HepG2 (cell line): ENCODE measurements at regions not wholly inside any gene's neighbourhood (a gene's known extent, or its start where the extent isn't known, plus 50 kb on each side); places are given as distances from the start of the nearest gene placed in this dataset.

Experiments
- ATAC-seq: fragments of 200-7000 bp; cut with Tn5 transposase; 3 replicates; pipeline ENCODE4 v1.9.1; 2020; ENCODE audit warnings: mild to moderate bottlenecking, moderate library complexity
- BruUV-seq: library from RNA; stranded (reverse); fragments of 400-500 nt; replicated peaks from 2 replicates; lab custom pipeline; 2021; lab: Mats Ljungman, UMichigan
- CTCF ChIA-PET: fragments of 300-600 bp; formaldehyde crosslinking; extraction: SDS; loops from one replicate; lab custom pipeline; 2021; ENCODE audit warnings: low total read pairs, inconsistent platforms, low intra/inter-chr PET ratio; lab: Yijun Ruan, JAX
- POLR2A ChIA-PET: fragments of 350-600 bp; sonication (Branson Sonifier 250); formaldehyde crosslinking; loops from one replicate; lab custom pipeline; 2020; ENCODE audit warnings: antibody characterized with exemption, inconsistent platforms; lab: Yijun Ruan, JAX
- DNase-seq: peaks from one replicate; pipeline ENCODE4 v3.0.0-alpha.2; 2015; ENCODE audit warnings: low spot score
- FAIRE-seq: peaks from 3 replicates; lab custom pipeline; 2011; peaks lifted over from hg19 to GRCh38; lab: Jason Lieb, UNC
- H2AFZ ChIP-seq: one replicate; pipeline ENCODE4 v1.6.1; 2011; ENCODE audit warnings: low read length, inconsistent platforms
- H3K27ac ChIP-seq: fragments of 300-600 bp; 3 replicates; pipeline ENCODE4 v1.8.0; 2011; ENCODE audit warnings: mixed run types, mild to moderate bottlenecking, mixed read lengths, low read length, inconsistent platforms; ENCODE audit not compliant: insufficient read depth; ENCODE audit errors: extremely low read length
- H3K27me3 ChIP-seq, 2 experiments: fragments of 200-600 bp in 1 of 2; 2 replicates in 1 of 2; 3 replicates in 1 of 2; pipeline versions ENCODE4 v1.6.0 to v1.8.0; 2011; ENCODE audit warnings: low read length in 2 of 2, mild to moderate bottlenecking in 2 of 2, moderate library complexity in 2 of 2, inconsistent platforms in 1 of 2; ENCODE audit not compliant: insufficient read depth in 2 of 2, control insufficient read depth in 1 of 2
- H3K36me3 ChIP-seq, 2 experiments: fragments of 200-600 bp in 1 of 2; replicated peaks in 1 of 2; 2 replicates in 1 of 2; 3 replicates in 1 of 2; pipeline versions ENCODE4 v1.5.1 to v1.8.0; 2011; ENCODE audit warnings: low read length in 2 of 2, inconsistent platforms in 1 of 2; ENCODE audit not compliant: insufficient read depth in 2 of 2, control insufficient read depth in 1 of 2
- H3K4me1 ChIP-seq: 2 replicates; pipeline ENCODE4 v1.5.1; 2012; ENCODE audit warnings: low read length, inconsistent platforms; ENCODE audit not compliant: insufficient read depth
- H3K4me2 ChIP-seq: 2 replicates; pipeline ENCODE4 v1.6.0; 2011; ENCODE audit warnings: low read depth, low read length, inconsistent platforms
- H3K4me3 ChIP-seq, 3 experiments: fragments of 200-600 bp in 1 of 3; sonication (generic), shearing (Covaris generic) in 1 of 3; replicated peaks in 1 of 3; 2 replicates each; pipeline ENCODE4 v1.5.1; 2011 to 2016; ENCODE audit warnings: low read length in 3 of 3, inconsistent platforms in 2 of 3, low read depth in 2 of 3, mild to moderate bottlenecking in 2 of 3, control low read depth in 1 of 3, mixed read lengths in 1 of 3; ENCODE audit not compliant: insufficient read depth in 1 of 3
- H3K79me2 ChIP-seq: one replicate; pipeline ENCODE4 v1.6.1; 2011; ENCODE audit warnings: low read length, inconsistent platforms; ENCODE audit not compliant: insufficient read depth
- H3K9ac ChIP-seq: 2 replicates; pipeline ENCODE4 v1.6.0; 2011; ENCODE audit warnings: mild to moderate bottlenecking, low read depth, low read length, inconsistent platforms; ENCODE audit not compliant: insufficient read depth
- H3K9me3 ChIP-seq: 2 replicates; pipeline ENCODE4 v1.5.1; 2012; ENCODE audit warnings: mild to moderate bottlenecking, low read length
- H4K20me1 ChIP-seq: 2 replicates; pipeline ENCODE4 v1.6.0; 2011; ENCODE audit warnings: inconsistent platforms, mild to moderate bottlenecking, low read length, moderate library complexity; ENCODE audit not compliant: insufficient read depth
- BRCA1 ChIP-seq: sonication (generic); formaldehyde crosslinking; IDR thresholded peaks from 2 replicates; pipeline ENCODE4 v1.4.0; 2020; ENCODE audit warnings: missing genetic modification reagents
- GATAD2A ChIP-seq: IDR thresholded peaks from 2 replicates; pipeline ENCODE4 v1.6.1; 2016
- HBP1 ChIP-seq: IDR thresholded peaks from 2 replicates; pipeline ENCODE4 v1.6.1; 2016; ENCODE audit warnings: low read depth, control low read depth
- HINFP ChIP-seq: sonication (generic); formaldehyde crosslinking; IDR thresholded peaks from 2 replicates; pipeline ENCODE4 v1.4.0; 2020; ENCODE audit warnings: low read depth, mild to moderate bottlenecking, missing genetic modification reagents
- MIER2 ChIP-seq: IDR thresholded peaks from 2 replicates; pipeline ENCODE4 v1.6.1; 2016; ENCODE audit warnings: missing biosample characterization, missing genetic modification reagents
- REXO4 ChIP-seq: sonication (generic); formaldehyde crosslinking; IDR thresholded peaks from 2 replicates; pipeline ENCODE4 v1.8.0; 2022; ENCODE audit warnings: missing genetic modification reagents, mild to moderate bottlenecking, borderline replicate concordance
- RFX5 ChIP-seq: IDR thresholded peaks from 2 replicates; pipeline ENCODE4 v1.6.1; 2011; ENCODE audit warnings: low read depth, low read length, improper control_type of control experiment
- SUZ12 ChIP-seq: fragments of 150-350 bp; IDR thresholded peaks from 2 replicates; pipeline ENCODE4 v1.6.1; 2014; ENCODE audit warnings: low read depth, low read length
- TERF1 ChIP-seq: sonication (generic); formaldehyde crosslinking; IDR thresholded peaks from 2 replicates; pipeline ENCODE4 v1.8.0; 2022; ENCODE audit warnings: mild to moderate bottlenecking, missing genetic modification reagents, moderate library complexity
- USF2 ChIP-seq, 2 experiments: sonication (generic) in 1 of 2; formaldehyde crosslinking in 1 of 2; IDR thresholded peaks; 2 replicates each; pipeline versions ENCODE4 v1.5.1 to v1.6.1; 2011 to 2020; ENCODE audit warnings: borderline replicate concordance in 1 of 2, low read depth in 1 of 2, low read length in 1 of 2, mild to moderate bottlenecking in 1 of 2, missing genetic modification reagents in 1 of 2, moderate library complexity in 1 of 2
- ZBTB37 ChIP-seq: sonication (generic); formaldehyde crosslinking; IDR thresholded peaks from 2 replicates; pipeline ENCODE4 v1.4.0; 2020; ENCODE audit warnings: mild to moderate bottlenecking, missing genetic modification reagents
- ZNF18 ChIP-seq: sonication (generic); formaldehyde crosslinking; IDR thresholded peaks from 2 replicates; pipeline ENCODE4 v1.8.0; 2022; ENCODE audit warnings: mild to moderate bottlenecking, missing genetic modification reagents; ENCODE audit not compliant: insufficient replicate concordance
- ZNF616 ChIP-seq: sonication (generic); formaldehyde crosslinking; IDR thresholded peaks from 2 replicates; pipeline ENCODE4 v1.5.0; 2020; ENCODE audit warnings: low read depth, mild to moderate bottlenecking, missing genetic modification reagents
- WGBS: methylation state at CpG from one replicate; pipeline ENCODE4 v1.1.6; 2017; ENCODE audit warnings: low lambda C conversion rate; 5-methylcytosine and 5-hydroxymethylcytosine counted together
- in situ Hi-C: cut with HindIII; loops from 2 replicates; pipeline ENCODE4 v1.10.0; 2017; ENCODE audit warnings: low pct_unique_long_range_greater_than_20kb; ENCODE audit not compliant: extremely low pct_ligation_motif_present
- intact Hi-C: fragments of 100-400 bp; cut with micrococcal nuclease; formaldehyde crosslinking; loops from one replicate; pipeline ENCODE4 v1.10.0; 2022; ENCODE audit not compliant: unreplicated experiment

- intact Hi-C loops = no loop called here
- H3K4me2 ChIP-seq = no peak overlapping the region
- in situ Hi-C loops = no loop called here
- POLR2A ChIA-PET = no interaction called here
- ATAC-seq = no peak
- H3K36me3 ChIP-seq = no peaks in the 10 kb centered on the region
- H3K79me2 ChIP-seq = no peaks in the 10 kb centered on the region
- no peak overlapping the region for H2AFZ ChIP-seq
- no peak for DNase-seq
- H3K9me3 ChIP-seq = peaks cover 89% of the 10 kb centered on the region
- BruUV-seq = no TSS peak
- no peaks in the 10 kb centered on the region for H4K20me1 ChIP-seq
- CTCF ChIA-PET = no interaction called here
- no CpG with 5 or more reads among the region's 1 CpG for WGBS
- no peaks in the 10 kb centered on the region for H3K4me1 ChIP-seq
- H3K9ac ChIP-seq = no peak overlapping the region
- H3K27ac ChIP-seq = no peak overlapping the region
- no peak overlapping the region for H3K4me3 ChIP-seq
- no peaks in the 10 kb centered on the region for H3K27me3 ChIP-seq
- FAIRE-seq = no peak
- TF ChIP-seq USF2 (IDR thresholded peaks at IDR 0.05; ENCODE audit: low read depth, low read length) (no peak), USF2 (CRISPR knock-in tag; IDR thresholded peaks at IDR 0.05; ENCODE audit: borderline replicate concordance) (no peak), REXO4 (CRISPR knock-in tag) (no peak), MIER2 (CRISPR knock-in tag) (no peak), SUZ12 (no peak), HINFP (CRISPR knock-in tag) (no peak), GATAD2A (CRISPR knock-in tag) (no peak), ZNF18 (CRISPR knock-in tag) (no peak), ZBTB37 (CRISPR knock-in tag) (no peak), TERF1 (CRISPR knock-in tag) (no peak), BRCA1 (CRISPR knock-in tag) (no peak), HBP1 (CRISPR knock-in tag) (no peak), RFX5 (no peak), ZNF616 (no peak)
These were observed 566.4 kb upstream of the SGO1 start for GRCh38 chr3:20752416-20752815.
